CD4-positive, alpha-beta T cell (primary cell): ENCODE measurements at regions not wholly inside any gene's neighbourhood (a gene's known extent, or its start where the extent isn't known, plus 50 kb on each side); places are given as distances from the start of the nearest gene placed in this dataset.

Experiments used
- ATAC-seq: fragments of 200-7000 bp; cut with Tn5 transposase; one replicate; pipeline ENCODE4 v1.10.0; 2022; ENCODE audit warnings: mild to moderate bottlenecking; ENCODE audit not compliant: poor library complexity
- CTCF ChIA-PET: fragments of 350-600 bp; sonication (Branson Sonifier 250); formaldehyde crosslinking; loops from one replicate; lab custom pipeline; 2021; ENCODE audit warnings: antibody characterized with exemption, inconsistent platforms; lab: Charles Lee
- POLR2A ChIA-PET: fragments of 350-600 bp; sonication (Branson Sonifier 250); formaldehyde crosslinking; loops from one replicate; lab custom pipeline; 2021; ENCODE audit warnings: antibody characterized with exemption, inconsistent platforms; lab: Charles Lee
- DNase-seq, 14 experiments: peaks; one replicate each; pipeline ENCODE4 v3.0.0-alpha.2; 2013 to 2020; ENCODE audit warnings: mixed read lengths in 2 of 14
- H3K27ac ChIP-seq, 2 donors: one replicate each; pipeline versions ENCODE4 v1.5.1 to v1.7.0; 2013; ENCODE audit warnings: low read length in 2 of 2, low read depth in 1 of 2, mild to moderate bottlenecking in 1 of 2
- H3K27me3 ChIP-seq, 2 experiments: 1 replicate in 1 of 2; 2 replicates in 1 of 2; pipeline versions ENCODE4 v1.6.1 to v1.7.0; 2013; ENCODE audit warnings: low read length in 2 of 2, control low read depth in 1 of 2, mild to moderate bottlenecking in 1 of 2, moderate library complexity in 1 of 2; ENCODE audit not compliant: insufficient read depth in 2 of 2, control insufficient read depth in 1 of 2
- H3K36me3 ChIP-seq: one replicate; pipeline ENCODE4 v1.6.1; 2013; ENCODE audit warnings: low read length, control low read depth; ENCODE audit not compliant: insufficient read depth
- H3K4me1 ChIP-seq: one replicate; pipeline ENCODE4 v1.6.1; 2013; ENCODE audit warnings: low read length, control low read depth; ENCODE audit not compliant: insufficient read depth
- H3K4me3 ChIP-seq: one replicate; pipeline ENCODE4 v1.5.1; 2013; ENCODE audit warnings: mild to moderate bottlenecking, low read length, moderate library complexity
- H3K9me3 ChIP-seq, 2 experiments: 1 replicate in 1 of 2; 2 replicates in 1 of 2; pipeline versions ENCODE4 v1.6.1 to v1.7.0; 2013; ENCODE audit warnings: low read length in 2 of 2, mild to moderate bottlenecking in 2 of 2, control low read depth in 1 of 2, moderate library complexity in 1 of 2; ENCODE audit not compliant: control insufficient read depth in 1 of 2, insufficient read depth in 1 of 2
- H3K27ac Mint-ChIP-seq: one replicate; pipeline ENCODE4 v1.8.0; 2020; ENCODE audit warnings: mixed read lengths
- H3K27me3 Mint-ChIP-seq: one replicate; pipeline ENCODE4 v1.8.0; 2021; ENCODE audit warnings: mixed read lengths
- H3K36me3 Mint-ChIP-seq: one replicate; pipeline ENCODE4 v1.8.0; 2021; ENCODE audit warnings: low read depth, mixed read lengths
- H3K4me1 Mint-ChIP-seq: one replicate; pipeline ENCODE4 v1.8.0; 2021; ENCODE audit warnings: low read depth, mixed read lengths
- H3K4me3 Mint-ChIP-seq: one replicate; pipeline ENCODE4 v1.8.0; 2020; ENCODE audit warnings: mild to moderate bottlenecking, mixed read lengths
- H3K9me3 Mint-ChIP-seq: one replicate; pipeline ENCODE4 v1.8.0; 2020; ENCODE audit warnings: mixed read lengths
- CTCF ChIP-seq: fragments of 200-600 bp; IDR thresholded peaks from one replicate; pipeline ENCODE4 v1.8.0; 2022; ENCODE audit warnings: antibody characterized with exemption, mild to moderate bottlenecking
- intact Hi-C, 2 experiments: fragments of 100-400 bp; cut with DNase I in 1 of 2; cut with micrococcal nuclease in 1 of 2; formaldehyde crosslinking; loops; one replicate each; pipeline versions ENCODE4 v1.15.1 to v1.9.0; 2023 to 2025; cut with DNase I, micrococcal nuclease

- Histone ChIP-seq H3K36me3 (no peaks in the 10 kb centered on the region), H3K27ac (no peak overlapping the region), H3K9me3 (peaks cover 0 to 20% of the 10 kb centered on the region in 2 experiments), H3K4me1 (no peaks in the 10 kb centered on the region), H3K4me3 (no peak overlapping the region), H3K27me3 (no peaks in the 10 kb centered on the region)
- no peaks in the 10 kb centered on the region for H3K36me3 Mint-ChIP-seq
- H3K4me1 Mint-ChIP-seq: no peaks in the 10 kb centered on the region
- peaks cover 11% of the 10 kb centered on the region for H3K9me3 Mint-ChIP-seq
- intact Hi-C loops: no loop called here
- H3K4me3 Mint-ChIP-seq: no peak overlapping the region
- ChIA-PET CTCF (no interaction called here), POLR2A (no interaction called here)
- DNase-seq: no peak
- no peak for TF ChIP-seq CTCF
- H3K27ac Mint-ChIP-seq: no peak overlapping the region
- no peak for ATAC-seq
- H3K27me3 Mint-ChIP-seq: peaks cover 12% of the 10 kb centered on the region
Observed at GRCh38 chr22:27431081-27431480, 370.5 kb downstream of the MN1 start.

DNA sequence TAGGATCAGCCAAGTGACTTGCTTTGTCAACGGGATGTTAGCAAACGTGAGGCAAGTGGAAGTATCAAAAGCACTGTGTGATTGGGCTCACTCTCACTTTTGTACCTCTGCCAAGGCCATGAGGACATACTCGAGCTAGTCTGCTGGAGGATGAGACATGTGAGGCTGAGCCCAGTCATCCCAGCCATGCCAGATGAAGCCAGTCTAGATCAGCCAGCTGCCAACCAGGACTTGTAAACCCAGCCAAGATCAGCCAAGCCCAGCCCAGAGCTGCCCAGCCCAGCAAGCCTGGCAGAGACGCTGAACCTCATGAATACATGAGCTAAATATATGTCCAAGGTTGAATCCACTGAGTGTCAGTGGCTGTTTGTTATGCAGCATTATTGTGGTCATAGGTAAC, 369.7 kb downstream of the MN1 start:
- CTCF ChIA-PET: no interaction called here
- intact Hi-C loops: no loop called here

DNA sequence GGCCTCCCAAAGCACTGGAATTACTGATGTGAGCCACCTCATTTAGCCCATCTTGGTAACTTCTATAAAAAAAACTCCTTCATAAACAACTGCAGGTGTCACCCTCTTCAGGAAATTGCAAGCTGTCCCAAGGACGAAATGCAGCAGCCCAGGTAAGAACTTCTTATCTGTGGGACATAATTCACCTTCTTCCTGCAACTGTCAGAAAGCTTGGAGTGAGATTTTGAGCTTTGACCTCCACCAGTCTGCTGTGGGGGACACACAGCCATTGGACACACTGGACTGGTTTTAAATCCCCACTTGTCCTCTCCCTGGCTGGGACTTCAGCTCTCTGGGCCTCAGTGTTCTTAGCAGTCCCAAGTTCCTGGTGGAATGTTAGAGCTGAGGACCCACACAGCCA, 368.5 kb downstream of the MN1 start:
- H3K9me3 Mint-ChIP-seq: peaks cover 4% of the 10 kb centered on the region
- no peak overlapping the region for H3K27ac ChIP-seq
- ChIA-PET POLR2A (no interaction called here), CTCF (no interaction called here)
- H3K4me1 Mint-ChIP-seq: no peaks in the 10 kb centered on the region
- no peaks in the 10 kb centered on the region for H3K36me3 Mint-ChIP-seq
- no peak overlapping the region for H3K27ac Mint-ChIP-seq
- no peak overlapping the region for H3K4me3 Mint-ChIP-seq
- DNase-seq (no peak), ATAC-seq (no peak)
- H3K27me3 ChIP-seq: no peaks in the 10 kb centered on the region
- intact Hi-C loops: no loop called here
- H3K4me1 ChIP-seq: no peaks in the 10 kb centered on the region
- TF ChIP-seq CTCF: no peak
- no peak overlapping the region for H3K4me3 ChIP-seq
- peaks cover 0 to 22% of the 10 kb centered on the region in 2 experiments for H3K9me3 ChIP-seq
- peaks cover 12% of the 10 kb centered on the region for H3K27me3 Mint-ChIP-seq
- H3K36me3 ChIP-seq: no peaks in the 10 kb centered on the region

More for the DNA sequence above, 369.7 kb downstream of the MN1 start:
- no peaks in the 10 kb centered on the region for H3K4me1 Mint-ChIP-seq
- no peak overlapping the region for H3K4me3 Mint-ChIP-seq
- H3K36me3 Mint-ChIP-seq: no peaks in the 10 kb centered on the region
- no peaks in the 10 kb centered on the region for H3K4me1 ChIP-seq
- no peaks in the 10 kb centered on the region for H3K27me3 ChIP-seq
- POLR2A ChIA-PET: no interaction called here
- DNase-seq (no peak), ATAC-seq (no peak)
- no peak overlapping the region for H3K27ac Mint-ChIP-seq
- H3K9me3 Mint-ChIP-seq: peaks cover 11% of the 10 kb centered on the region
- no peak overlapping the region for H3K27ac ChIP-seq
- peaks cover 0 to 20% of the 10 kb centered on the region in 2 experiments for H3K9me3 ChIP-seq
- TF ChIP-seq CTCF: no peak
- H3K4me3 ChIP-seq: no peak overlapping the region
- no peaks in the 10 kb centered on the region for H3K36me3 ChIP-seq
- peaks cover 12% of the 10 kb centered on the region for H3K27me3 Mint-ChIP-seq
